Cerebellar nuclear complex (tissue), 1 donor: ENCODE measurements at regions not wholly inside any gene's neighbourhood (a gene's known extent, or its start where the extent isn't known, plus 50 kb on each side); places are given as distances from the start of the nearest gene placed in this dataset.

Experiments
- DNase-seq, 2 experiments: peaks; one replicate each; lab custom pipeline; 2025; lab: John Stamatoyannopoulos, UW

DNA sequence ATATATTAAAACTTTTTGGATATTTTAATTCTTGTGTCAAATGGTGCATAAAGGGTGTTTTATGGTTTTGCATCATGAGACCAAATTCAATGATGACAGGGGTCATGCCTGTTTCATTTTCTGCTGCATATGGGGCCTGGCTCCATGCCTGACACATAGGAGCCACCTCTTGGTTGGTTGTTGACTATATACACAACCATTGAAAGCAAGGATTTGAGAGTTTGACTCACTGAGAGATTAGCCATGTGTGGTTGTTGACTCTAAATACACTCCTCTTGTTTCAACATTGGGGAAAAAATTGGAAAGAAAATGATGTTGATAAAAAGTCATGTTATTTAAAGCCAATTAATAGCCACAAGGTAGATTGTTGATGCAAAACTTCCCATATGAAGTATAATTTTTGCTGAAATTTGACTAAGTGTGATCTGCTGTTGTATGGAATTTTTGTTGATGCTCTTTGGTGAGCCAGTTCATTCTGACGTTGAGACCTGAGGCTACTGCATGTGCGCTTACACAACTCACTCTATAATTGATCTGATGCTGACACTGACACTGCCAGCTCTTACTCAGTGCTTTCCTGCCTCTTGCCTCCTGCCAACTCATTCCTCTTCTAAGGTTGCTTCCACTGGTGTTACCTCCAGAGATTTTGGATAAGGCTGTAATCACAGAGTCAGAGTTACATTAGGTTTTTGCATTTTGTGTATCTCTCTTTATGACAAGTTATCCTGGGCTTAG, 446.2 kb upstream of the SLC14A2 start:
- DNase-seq = no peak

DNA sequence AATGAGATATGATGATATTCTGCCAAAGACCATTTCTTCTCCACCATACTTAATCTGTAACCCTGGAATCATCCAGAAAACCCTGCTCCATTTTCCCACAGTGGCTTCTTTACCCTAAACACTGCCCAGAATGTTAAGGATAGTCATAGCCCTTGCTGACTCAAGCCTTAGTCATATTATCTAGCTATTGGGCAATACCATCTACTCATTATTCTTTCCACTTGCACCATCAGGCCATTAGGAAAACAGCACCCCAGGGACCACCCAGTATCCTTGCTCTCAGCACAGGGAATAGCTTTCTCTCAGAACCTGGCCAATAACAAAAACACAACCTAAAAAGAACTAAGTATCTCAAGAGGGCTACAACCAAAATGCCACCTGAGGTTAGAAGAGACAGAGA, 445.7 kb upstream of the SLC14A2 start:
- no peak for DNase-seq

DNA sequence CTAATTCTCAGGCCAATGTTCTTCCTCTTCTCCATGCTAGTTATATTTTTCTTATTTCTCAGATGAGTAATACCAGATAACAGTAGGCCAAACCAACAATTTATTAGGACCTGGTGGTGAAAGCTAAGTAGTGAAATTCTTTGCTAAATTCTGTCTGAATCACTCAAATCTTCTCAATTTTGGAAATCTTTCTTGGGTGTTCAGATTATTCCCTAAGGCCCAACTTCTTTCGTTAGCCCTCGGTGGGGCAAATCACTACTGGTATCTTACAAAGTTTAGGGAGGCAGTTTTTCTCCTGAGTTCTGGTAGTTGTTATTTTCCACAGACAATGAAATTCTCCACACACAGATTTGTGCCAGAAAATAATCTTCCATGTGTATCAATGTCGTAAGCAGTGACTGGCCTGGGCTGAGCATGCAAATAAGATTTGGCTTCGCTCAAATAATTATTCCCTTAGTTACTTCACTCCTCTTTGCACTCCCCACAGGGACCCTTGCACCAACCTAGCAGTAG, 443.5 kb upstream of the SLC14A2 start:
- no peak for DNase-seq

DNA sequence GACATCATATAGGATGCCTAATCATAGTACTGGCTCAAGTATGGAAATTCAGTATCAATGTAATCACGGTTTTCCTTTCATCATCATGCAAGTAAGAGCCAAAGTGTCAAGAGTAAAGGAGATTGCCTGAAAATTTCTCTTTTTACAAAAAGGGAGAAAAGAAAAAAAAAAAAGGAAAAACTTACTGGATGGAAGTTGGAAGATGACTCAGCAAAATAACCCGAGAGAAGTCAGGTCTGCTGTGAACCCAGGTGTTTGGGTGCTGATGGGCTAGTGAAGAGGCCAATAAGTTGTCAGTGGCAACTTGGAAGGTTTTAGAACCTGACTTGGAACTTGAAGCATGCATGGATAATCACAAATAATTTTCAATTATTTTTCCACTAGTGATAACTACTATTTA, 441.9 kb upstream of the SLC14A2 start:
- DNase-seq = no peak

DNA sequence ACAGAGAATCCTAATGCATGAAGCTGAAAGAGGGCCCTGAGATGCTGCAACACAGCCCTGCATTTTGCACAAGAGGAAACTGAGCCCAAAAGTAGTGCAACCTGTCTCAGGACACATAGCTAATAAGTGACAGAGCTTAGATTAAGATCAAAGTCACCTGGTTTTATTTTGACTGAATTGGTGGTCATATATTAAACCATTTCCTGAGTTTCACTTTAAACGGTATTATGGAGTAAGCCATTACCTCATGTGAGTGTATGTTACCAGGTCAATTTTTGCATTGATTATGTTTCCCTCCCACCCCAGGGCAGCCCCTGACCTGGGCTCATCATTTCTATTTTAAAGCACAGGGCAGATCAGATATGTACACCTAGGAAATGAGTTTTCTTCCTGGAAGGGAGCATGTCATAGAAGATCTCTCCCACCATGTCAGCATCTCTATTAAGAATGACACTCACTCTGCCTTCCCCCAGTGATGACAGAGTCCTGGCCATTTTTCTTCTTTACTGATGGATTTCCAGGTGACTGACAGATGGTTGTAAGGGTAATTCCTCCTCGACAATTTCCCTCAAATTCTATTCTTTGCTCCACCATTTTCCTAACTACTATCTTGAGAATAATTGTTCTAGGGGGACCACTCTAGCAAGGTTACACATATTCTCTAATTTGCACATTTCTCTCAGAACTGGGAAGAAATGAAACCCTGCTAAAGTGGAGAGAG, 441.3 kb upstream of the SLC14A2 start:
- DNase-seq = no peak

DNA sequence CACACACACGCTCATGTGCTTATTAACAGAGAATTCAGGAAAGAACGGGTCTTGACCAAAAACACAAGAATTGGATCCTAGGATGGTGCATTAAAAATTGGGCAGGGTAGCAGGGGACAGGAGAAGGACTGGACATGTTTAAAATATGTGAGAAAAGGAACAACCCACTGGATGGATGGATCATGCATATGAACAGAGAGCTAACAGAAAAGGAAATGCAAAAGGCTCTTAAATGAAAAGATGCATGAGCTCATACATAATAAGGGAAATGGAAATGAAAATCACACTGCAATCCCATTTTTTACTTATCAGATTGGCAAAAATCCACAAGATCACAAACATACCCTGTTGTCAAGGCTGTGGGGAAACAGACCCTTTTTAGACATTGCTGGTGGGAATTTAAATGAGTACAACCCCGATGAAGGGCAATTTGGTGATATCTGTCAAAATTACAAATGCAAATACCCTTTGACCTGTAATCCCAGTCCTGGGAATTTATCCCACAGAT, 440.6 kb upstream of the SLC14A2 start:
- no peak for DNase-seq

DNA sequence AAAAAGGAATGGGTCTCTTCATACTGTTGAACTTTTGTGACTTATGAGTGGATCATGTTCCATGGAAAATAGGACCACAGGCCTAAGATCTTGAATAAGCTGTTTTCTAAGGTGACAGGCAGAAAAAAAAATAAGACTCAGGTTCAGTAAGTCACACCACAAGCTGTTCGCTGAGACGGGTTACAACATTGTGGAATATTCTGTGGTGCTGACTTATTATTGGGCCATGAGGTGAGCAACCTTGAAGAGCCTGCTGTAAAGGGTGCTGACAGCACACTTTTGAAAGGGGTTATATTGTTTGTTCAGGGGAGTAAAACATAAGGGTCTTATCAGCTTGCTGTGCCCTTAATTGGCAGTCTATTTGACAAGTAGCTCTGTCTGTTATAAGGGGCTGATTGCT, 439.8 kb upstream of the SLC14A2 start:
- no peak for DNase-seq

DNA sequence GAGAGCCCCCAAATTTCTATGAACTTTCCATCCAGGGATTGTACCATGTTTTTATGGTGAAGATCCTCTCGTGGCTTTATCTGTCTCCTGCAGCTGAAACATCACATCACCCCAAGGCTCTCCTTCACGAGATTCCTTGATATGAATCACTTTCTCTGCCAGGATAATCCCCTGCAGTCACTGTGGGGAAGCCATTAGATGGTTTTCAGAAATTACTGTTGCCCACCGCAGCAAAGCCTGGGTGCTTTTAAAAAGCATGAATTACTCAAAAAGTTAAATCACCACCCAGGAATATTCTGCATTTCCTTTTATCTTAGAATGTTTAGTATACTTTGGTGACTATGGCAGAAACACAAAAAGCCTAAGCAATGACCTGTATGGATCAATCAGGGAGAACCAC, 428.4 kb upstream of the SLC14A2 start:
- DNase-seq = no peak

DNA sequence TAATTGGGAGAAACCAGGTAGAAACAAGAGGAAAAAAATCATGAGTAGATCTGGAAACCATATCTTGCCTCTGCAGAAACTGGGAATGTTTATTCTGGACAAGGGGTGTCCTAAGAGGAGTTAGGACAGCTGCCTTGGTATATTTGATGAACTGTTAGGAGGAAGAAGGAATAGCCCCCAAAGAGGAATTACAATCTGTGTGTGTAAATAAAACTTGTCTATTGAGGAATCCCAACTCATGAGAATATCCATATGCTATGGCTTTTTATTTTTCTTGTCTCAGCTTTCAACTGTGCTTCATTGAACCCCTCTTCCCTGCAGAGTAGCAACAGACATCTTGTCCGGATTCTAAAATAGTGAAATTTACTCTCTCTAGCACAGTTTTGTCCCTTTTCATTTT, 423.5 kb upstream of the SLC14A2 start:
- no peak for DNase-seq

DNA sequence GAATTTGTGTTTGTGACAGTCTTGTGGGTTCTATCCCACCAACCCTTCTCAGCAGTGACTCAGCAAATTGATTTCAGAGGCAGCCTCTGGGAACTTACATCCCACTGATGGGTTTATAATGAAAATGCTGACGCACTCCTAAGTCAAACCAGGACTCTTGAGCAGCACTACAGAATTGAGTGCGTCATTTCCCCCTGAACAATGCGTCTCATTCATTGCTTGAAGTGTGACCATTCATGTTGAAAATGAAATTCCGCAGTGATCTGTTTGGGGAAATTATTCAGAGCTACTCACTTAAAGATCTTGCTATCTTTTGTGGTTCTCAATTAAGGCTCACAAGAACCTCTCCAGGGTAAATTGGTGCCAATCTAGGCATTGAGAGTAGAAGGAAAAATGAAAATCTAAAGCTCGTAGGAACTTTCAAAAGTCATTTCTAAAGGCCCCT, 417.7 kb upstream of the SLC14A2 start:
- DNase-seq = no peak

DNA sequence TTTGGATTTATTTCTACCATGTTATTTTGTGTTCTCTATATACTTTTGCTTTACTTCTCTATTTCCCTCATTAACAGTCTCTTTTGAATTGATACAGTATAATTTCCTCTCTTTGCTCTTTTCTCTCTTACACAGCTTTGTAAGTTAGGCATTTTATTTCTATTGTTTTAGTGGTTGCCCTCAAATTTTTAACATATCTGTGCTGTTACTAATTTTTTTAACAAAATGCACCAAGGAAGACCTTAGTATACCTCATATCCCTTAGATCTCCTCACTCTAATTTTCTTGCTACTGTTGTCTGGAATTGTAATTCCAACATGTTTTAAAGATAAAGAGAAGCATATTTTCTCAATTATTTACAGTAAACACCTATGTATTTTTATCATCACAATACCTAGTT, 416.8 kb upstream of the SLC14A2 start:
- DNase-seq = no peak

DNA sequence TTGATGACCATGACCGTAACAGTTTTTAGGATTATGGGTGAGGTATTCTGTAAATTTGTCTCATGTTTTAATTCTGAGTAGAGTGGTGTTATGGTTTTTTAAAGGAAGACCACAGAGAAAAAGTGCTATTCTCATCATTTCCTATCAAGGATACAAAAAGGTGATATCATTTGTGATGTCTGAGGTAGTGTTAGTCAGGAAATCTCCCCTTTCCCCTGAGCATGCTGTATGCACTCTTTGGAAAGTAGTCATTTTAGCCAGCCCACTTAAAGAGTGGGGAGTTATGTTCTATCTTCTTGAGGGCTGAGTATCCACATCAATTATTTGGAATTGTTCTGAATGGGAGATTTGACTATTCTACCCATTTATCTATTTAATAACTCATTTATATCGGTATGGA, 414.2 kb upstream of the SLC14A2 start:
- no peak for DNase-seq

DNA sequence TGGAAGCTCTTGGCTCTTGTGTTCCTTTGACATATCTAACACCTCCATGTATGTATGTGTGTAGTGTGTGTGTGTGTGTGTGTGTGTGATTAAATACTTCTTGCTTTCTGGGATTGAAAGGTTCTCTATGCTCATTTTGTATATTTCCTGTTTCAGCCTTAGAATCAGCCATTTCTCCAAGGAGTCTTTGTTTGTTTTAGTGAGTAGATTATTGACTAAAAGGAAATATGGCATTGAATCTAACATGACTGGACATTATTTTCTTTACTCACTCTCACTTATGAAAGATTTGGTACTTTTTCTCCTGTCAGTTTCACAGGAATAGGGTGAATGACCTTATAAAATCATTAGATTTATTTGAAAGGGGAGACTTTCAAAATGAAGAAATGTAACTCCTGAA, 413.8 kb upstream of the SLC14A2 start:
- DNase-seq = no peak

DNA sequence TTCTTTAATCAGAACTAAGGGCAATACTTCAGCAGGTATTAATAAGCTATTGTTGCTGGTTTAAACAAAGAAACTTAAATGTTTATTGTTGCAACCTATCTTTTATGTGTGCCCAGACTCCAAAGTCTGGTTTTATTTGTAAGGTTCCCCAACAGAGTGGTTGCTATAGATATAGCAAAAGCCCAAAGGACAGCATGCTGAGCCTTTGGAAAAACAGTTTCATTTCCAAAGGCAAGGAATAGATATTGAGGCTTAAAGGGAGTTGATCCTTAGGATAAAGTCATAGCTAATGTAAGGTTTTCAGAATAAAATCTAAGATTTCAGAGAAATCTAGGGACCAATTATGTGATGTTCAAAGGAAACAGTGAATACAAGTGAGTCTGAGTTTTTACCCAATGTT, 413.2 kb upstream of the SLC14A2 start:
- DNase-seq = no peak

DNA sequence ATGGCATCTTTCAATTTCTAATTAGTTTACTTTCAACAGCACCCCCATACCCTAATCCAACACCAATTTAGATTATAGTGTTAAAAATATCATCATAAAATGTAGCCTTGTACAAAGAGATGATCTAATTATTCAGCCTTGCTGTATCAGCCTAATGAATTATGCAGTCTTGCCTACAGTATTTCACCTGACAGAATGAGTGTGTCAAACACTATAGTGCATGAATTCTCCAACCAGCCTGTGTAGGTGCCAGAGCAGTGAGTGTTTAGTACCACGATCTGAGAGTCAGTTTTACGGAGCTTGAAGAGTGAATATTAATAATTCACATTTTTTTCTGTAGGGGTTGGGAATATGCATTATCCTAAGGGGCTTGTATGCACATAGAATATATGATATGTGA, 411.6 kb upstream of the SLC14A2 start:
- DNase-seq = no peak

DNA sequence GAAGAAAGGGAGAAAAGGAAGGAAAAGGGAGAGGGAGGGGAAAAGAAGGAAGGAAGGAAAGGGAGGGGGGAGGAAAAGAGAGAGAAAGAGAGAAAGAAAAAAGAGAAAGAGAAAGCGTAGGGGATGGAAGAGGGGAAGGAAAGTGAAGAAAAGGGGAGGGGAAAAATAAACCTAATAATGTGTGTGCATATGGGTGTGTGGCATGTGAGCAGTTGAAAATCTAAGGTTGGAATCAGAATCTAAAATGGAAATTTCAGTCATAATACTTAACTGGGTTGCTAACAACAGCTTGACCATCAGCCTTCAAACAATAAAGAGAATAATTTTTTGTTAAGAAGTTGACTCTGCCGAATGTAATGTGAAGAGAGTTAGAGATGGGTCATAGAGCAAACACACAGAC, 407.9 kb upstream of the SLC14A2 start:
- DNase-seq = no peak

DNA sequence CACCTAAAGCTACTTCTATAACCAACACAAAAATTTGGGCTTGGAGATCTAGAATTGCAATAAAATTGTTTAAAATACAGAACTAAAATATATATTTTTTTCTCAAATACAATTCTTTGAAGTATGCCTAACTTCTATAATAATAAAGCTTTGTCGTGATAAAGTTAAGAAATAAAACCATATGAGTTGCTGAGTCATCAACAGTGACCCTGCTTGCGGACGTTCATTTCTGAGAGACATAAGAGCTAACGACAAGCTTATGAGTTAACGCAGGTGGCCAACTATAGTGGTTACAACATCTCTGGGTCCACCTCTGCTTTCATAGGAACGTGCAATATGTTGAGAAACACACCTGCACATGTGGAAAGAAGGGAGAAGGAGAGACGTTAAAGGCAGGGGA, 407.1 kb upstream of the SLC14A2 start:
- DNase-seq = no peak

DNA sequence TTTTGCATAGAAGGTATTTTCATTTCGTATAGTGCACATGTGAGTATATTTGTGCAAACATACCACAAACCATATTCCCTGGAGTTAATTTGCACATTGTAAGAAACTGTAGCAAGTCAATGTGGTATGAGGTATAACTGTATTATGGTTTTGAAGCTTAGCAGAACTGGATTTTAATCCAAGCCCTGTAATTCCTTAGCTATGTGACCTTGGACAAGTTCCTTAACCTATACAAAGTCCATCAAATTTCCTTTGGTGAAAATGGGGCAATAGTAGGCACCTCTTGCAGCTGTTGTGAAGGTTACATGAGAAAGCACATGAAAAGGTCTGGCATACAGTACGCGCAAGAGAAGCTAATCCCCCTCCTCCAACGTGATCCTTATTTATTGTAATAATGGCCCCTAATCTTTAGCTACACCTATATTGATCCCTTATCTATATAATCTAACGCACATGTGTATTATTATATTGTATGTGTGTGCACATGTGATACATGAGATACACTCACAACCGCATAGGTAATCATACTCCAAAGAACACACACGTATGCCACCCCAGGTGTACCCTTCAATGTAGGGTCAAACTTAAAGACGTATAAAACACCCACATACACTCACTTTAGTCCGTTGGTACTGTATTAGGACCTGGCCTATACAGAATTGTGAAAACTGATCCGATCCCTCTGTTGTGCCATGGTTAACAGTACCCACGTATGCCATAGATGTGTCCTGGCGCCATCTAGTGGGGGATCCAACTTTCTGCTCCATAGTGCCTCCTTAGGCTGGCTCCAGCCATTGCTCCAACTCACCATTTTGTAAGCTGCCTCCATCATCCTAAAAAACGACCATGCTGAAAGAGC, 402.9 kb upstream of the SLC14A2 start:
- DNase-seq = peak in 1 of 2 experiments; percentile 52

DNA sequence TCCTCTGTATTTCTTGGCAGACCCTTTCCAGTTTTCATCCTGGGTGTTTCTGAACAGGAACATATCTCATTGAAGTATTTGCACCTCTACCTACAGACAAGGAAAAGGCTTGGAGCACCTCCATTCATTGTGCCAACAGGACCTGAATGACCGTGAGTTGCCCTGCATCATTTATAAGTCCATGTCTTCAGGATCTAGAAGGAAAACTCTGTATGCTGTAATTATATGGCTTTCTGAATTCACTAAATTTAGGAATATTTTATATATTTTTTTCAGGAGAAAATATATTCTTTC, 402.3 kb upstream of the SLC14A2 start:
- no peak for DNase-seq

DNA sequence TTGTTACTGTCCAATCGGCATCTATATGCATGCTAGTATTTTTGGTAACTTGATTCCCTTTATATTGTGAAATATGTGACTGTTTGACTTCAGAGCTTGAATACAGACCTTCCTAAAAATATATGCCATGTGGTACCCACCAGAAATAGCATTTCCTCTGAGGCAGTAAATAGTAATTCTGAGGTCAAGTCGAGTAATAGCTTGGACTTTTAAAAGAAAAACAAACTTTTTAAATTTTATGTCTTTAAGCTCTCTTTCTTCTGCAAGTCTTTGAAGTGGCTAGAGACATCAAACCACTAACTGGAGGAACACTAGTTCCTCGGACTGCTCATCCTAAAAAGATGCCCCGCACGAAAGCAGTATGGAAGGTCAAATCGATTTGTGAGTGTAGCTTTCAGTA, 396.8 kb upstream of the SLC14A2 start:
- DNase-seq = no peak

DNA sequence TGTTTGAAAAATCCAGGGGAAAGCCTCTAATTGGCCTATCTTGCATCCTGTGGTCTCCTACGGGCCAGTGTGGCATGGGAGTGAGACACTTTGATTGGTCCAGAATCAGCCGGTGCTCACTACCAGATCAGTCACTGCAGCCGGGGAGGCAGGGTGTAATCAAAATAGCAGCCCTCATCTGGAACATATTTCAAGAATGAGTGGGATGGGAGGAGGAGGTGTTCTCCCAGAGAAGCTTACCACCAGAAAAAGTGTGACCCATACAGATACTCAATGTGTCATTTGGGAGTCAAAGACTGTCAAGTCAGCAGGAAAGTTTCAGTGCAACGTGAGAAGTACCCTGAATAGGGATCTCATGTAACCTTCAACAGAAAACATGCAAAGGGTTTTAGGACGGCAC, 393.9 kb upstream of the SLC14A2 start:
- DNase-seq = no peak

DNA sequence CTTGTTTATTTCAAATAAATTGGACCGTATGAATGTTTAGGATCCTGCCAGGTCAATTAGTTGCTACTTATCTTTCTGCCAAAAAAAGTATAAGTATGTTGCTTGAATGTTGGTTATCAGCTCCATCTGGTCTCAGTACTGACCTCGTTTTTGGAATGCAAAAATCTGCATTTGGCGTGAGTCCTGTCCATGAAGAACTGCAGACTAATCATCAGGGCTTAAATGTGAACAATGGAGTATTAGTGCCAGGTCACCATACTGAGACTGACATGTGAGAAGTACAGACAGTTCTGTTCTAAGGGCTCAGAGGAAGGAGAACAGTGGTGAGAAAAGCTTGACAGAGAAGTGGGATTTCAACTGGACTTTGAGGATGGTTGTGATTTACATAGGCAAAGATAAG, 393.1 kb upstream of the SLC14A2 start:
- DNase-seq = no peak
